ENCODE measurements at regions not wholly inside any gene's neighbourhood (a gene's known extent, or its start where the extent isn't known, plus 50 kb on each side); places are given as distances from the start of the nearest gene placed in this dataset.
A peak's percentile ranks its signal among the peaks of the same experiment; 100 is the strongest.

DNA sequence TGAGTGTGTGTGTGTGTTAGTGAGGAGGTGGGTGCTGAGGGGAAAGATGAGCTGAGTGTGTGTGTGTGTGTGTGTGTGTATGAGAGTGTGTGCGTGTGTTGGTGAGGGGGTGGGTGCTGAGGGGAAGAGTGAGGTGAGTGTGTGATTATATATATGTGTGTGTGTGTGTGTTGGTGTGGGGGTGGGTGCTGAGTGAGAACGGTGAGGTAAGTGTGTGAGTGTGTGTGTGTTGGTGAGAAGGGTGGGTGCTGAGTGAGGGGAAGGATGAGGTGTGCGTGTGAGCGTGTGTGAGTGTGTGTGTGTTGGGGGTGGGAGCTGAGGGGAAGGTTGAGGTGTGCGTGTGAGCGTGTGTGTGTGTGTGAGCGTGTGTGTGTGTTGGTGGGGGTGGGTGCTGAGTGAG is 322.0 kb upstream of the NT5C1B start:
- no peaks in the 10 kb centered on the region for H3K27me3 ChIP-seq (ENCODE audit: control insufficient read depth, insufficient read depth, low read length)
- ChIA-PET CTCF (no interaction called here), POLR2A (no interaction called here)
- H3K36me3 ChIP-seq (ENCODE audit: control insufficient read depth, insufficient read depth, low read length) = no peaks in the 10 kb centered on the region
- TF ChIP-seq, protein P1, sequence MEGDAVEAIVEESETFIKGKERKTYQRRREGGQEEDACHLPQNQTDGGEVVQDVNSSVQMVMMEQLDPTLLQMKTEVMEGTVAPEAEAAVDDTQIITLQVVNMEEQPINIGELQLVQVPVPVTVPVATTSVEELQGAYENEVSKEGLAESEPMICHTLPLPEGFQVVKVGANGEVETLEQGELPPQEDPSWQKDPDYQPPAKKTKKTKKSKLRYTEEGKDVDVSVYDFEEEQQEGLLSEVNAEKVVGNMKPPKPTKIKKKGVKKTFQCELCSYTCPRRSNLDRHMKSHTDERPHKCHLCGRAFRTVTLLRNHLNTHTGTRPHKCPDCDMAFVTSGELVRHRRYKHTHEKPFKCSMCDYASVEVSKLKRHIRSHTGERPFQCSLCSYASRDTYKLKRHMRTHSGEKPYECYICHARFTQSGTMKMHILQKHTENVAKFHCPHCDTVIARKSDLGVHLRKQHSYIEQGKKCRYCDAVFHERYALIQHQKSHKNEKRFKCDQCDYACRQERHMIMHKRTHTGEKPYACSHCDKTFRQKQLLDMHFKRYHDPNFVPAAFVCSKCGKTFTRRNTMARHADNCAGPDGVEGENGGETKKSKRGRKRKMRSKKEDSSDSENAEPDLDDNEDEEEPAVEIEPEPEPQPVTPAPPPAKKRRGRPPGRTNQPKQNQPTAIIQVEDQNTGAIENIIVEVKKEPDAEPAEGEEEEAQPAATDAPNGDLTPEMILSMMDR (IDR thresholded peaks at IDR 0.05; ENCODE audit: insufficient read depth, low read depth, low read length) = no peak
- H3K4me3 ChIP-seq (ENCODE audit: low read depth, low read length) = no peak overlapping the region
- no peak for DNase-seq (ENCODE audit: low read depth)

DNA sequence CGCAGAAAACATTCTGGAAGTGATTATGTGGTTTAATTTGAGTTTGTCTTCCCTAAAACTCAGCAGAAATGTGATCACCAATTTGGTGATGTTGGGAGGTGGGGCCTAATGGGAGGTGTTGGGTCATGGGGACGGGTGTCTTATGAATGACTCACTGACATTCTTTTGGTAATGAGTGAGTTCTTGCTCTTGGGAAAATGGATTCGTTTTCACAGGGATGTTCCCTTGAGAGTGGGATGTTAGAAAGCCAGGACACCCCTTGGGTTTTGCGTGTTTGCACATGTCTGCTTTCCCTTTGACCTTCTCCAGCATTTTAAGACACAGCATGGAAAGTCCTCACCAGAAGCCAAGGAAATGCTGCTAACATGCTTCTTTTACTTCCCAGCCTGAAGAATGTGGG is 321.5 kb upstream of the NT5C1B start:
- DNase-seq (ENCODE audit: low read depth) = peak; percentile 77
- Histone ChIP-seq H3K4me3 (ENCODE audit: low read depth, low read length) (no peak overlapping the region), H3K27me3 (ENCODE audit: control insufficient read depth, insufficient read depth, low read length) (no peaks in the 10 kb centered on the region), H3K36me3 (ENCODE audit: control insufficient read depth, insufficient read depth, low read length) (no peaks in the 10 kb centered on the region)
- POLR2A ChIA-PET = no interaction called here
- TF ChIP-seq, protein P1 (IDR thresholded peaks at IDR 0.05; ENCODE audit: insufficient read depth, low read depth, low read length) = no peak
- CTCF ChIA-PET = no interaction called here

- CTCF ChIA-PET = no interaction called here
- POLR2A ChIA-PET = no interaction called here
- no peak for DNase-seq (ENCODE audit: low read depth)
- TF ChIP-seq, protein P1 (IDR thresholded peaks at IDR 0.05; ENCODE audit: insufficient read depth, low read depth, low read length) = no peak
- Histone ChIP-seq H3K4me3 (ENCODE audit: low read depth, low read length) (no peak overlapping the region), H3K27me3 (ENCODE audit: control insufficient read depth, insufficient read depth, low read length) (no peaks in the 10 kb centered on the region), H3K36me3 (ENCODE audit: control insufficient read depth, insufficient read depth, low read length) (no peaks in the 10 kb centered on the region)
Measured at GRCh38 chr2:18907937-18908336, 318.6 kb upstream of the NT5C1B start.

GRCh38 chr2:18907508-18907907 is 318.1 kb upstream of the NT5C1B start:
- Histone ChIP-seq H3K4me3 (ENCODE audit: low read depth, low read length) (no peak overlapping the region), H3K36me3 (ENCODE audit: control insufficient read depth, insufficient read depth, low read length) (no peaks in the 10 kb centered on the region), H3K27me3 (ENCODE audit: control insufficient read depth, insufficient read depth, low read length) (no peaks in the 10 kb centered on the region)
- TF ChIP-seq, protein P1 (IDR thresholded peaks at IDR 0.05; ENCODE audit: insufficient read depth, low read depth, low read length) = no peak
- ChIA-PET CTCF (no interaction called here), POLR2A (no interaction called here)
- no peak for DNase-seq (ENCODE audit: low read depth)

DNA sequence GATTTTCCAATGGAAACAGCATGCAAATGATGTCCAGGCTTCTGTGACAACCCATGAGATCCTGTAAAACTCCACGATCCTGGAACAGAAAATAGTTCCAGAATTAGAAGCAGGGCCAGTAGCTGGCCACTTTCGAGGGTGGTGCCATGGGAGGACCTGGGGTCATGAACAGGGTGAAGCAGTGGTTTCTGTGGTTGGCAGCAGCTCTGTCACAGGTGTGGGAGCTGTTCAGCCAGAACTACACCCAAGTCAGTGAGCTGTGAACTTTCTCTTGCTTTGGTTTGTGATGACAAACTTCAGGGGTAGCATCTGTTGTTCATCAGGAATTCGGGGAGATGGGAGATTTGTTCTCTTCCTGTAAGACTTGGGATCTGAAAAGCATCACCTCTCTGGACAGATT is 314.4 kb upstream of the NT5C1B start:
- ChIA-PET POLR2A (no interaction called here), CTCF (no interaction called here)
- no peak for DNase-seq (ENCODE audit: low read depth)
- no peak overlapping the region for H3K4me3 ChIP-seq (ENCODE audit: low read depth, low read length)
- TF ChIP-seq, protein P1 (IDR thresholded peaks at IDR 0.05; ENCODE audit: insufficient read depth, low read depth, low read length) = no peak
- H3K36me3 ChIP-seq (ENCODE audit: control insufficient read depth, insufficient read depth, low read length) = no peaks in the 10 kb centered on the region
- no peaks in the 10 kb centered on the region for H3K27me3 ChIP-seq (ENCODE audit: control insufficient read depth, insufficient read depth, low read length)

Measured in BJ (cell line).